ENCODE measurements at regions not wholly inside any gene's neighbourhood (a gene's known extent, or its start where the extent isn't known, plus 50 kb on each side); places are given as distances from the start of the nearest gene placed in this dataset.

GRCh38 chr5:86232246-86232645 is 385.5 kb upstream of the COX7C start:
- no peak overlapping the region for H3K4me2 ChIP-seq (ENCODE audit: insufficient read depth, insufficient read length, low read length)
- no peaks in the 10 kb centered on the region for H3K9me3 ChIP-seq (ENCODE audit: control insufficient read depth, low read depth, low read length)
- Mint-ChIP-seq H3K9me3 (no peaks in the 10 kb centered on the region), H3K36me3 (ENCODE audit: insufficient read depth in 1 of 3, low read depth in 3 of 3) (no peaks in the 10 kb centered on the region), H3K4me3 (no peak overlapping the region), H3K27me3 (ENCODE audit: low read depth) (no peaks in the 10 kb centered on the region), H3K27ac (no peak overlapping the region; a peak in 1 of 7 replicates), H3K4me1 (no peaks in the 10 kb centered on the region)
- no peak overlapping the region for H2BK120ac ChIP-seq (ENCODE audit: low read depth, low read length, poor library complexity, severe bottlenecking)
- H2AFZ ChIP-seq (ENCODE audit: low read length): no peak overlapping the region
- no peak overlapping the region for H3K23ac ChIP-seq (ENCODE audit: insufficient read length, low read depth, low read length)
- no peak for TF ChIP-seq CTCF (conservative IDR thresholded peaks at IDR 0.05)
- no peak overlapping the region for H4K8ac ChIP-seq (replicated peaks; ENCODE audit: insufficient read length, low read depth, low read length)
- H4K5ac ChIP-seq (ENCODE audit: insufficient read length, low read depth, low read length): no peak overlapping the region
- no peak overlapping the region for H2BK15ac ChIP-seq (ENCODE audit: low read depth, low read length)
- H2BK5ac ChIP-seq (ENCODE audit: insufficient read length, low read length): no peak overlapping the region
- no peak overlapping the region for H2BK12ac ChIP-seq (ENCODE audit: insufficient read length, low read depth, low read length)
- no peaks in the 10 kb centered on the region for H3K23me2 ChIP-seq (ENCODE audit: insufficient read length, low read depth, low read length, poor library complexity, severe bottlenecking)
- H4K20me1 ChIP-seq (ENCODE audit: control insufficient read depth, insufficient read depth, insufficient read length): no peaks in the 10 kb centered on the region
- no peaks in the 10 kb centered on the region for H3K79me1 ChIP-seq (ENCODE audit: insufficient read depth, low read depth, low read length, poor library complexity, severe bottlenecking)
- no peak overlapping the region for H4K91ac ChIP-seq (ENCODE audit: insufficient read length, low read depth, low read length)
- no peak overlapping the region for H3T11ph ChIP-seq (ENCODE audit: low read length)
- no peak overlapping the region for H2BK20ac ChIP-seq (ENCODE audit: low read depth, low read length, poor library complexity, severe bottlenecking)
- no peak overlapping the region for H3K14ac ChIP-seq (ENCODE audit: insufficient read depth, low read length)
- no CpG with 5 or more reads among the region's 11 CpGs for WGBS (ENCODE audit: extremely low coverage, insufficient read length, low lambda C conversion rate)
- no peak overlapping the region for H3K56ac ChIP-seq (ENCODE audit: insufficient read length, low read depth, low read length)
- DNase-seq: no peak
- H3K4ac ChIP-seq (ENCODE audit: low read depth, low read length): no peak overlapping the region
- no peak overlapping the region for H2AK5ac ChIP-seq (ENCODE audit: insufficient read length, low read length)
- no peak overlapping the region for H3K9ac ChIP-seq (ENCODE audit: extremely low read depth, insufficient read length, low read length)
- H3K79me2 ChIP-seq (ENCODE audit: insufficient read depth, low read length): no peaks in the 10 kb centered on the region
- no peak overlapping the region for H3K27ac ChIP-seq (ENCODE audit: insufficient read length, low read depth, low read length)
- H3K18ac ChIP-seq (ENCODE audit: insufficient read length, low read depth, low read length): no peak overlapping the region
- no peaks in the 10 kb centered on the region for H3K4me1 ChIP-seq (ENCODE audit: insufficient read depth, low read length)
- no peaks in the 10 kb centered on the region for H3K27me3 ChIP-seq (ENCODE audit: insufficient read depth, low read length)

Data from H9 (cell line).